Mesenchymal stem cell (in vitro differentiated cells and primary cell): ENCODE measurements at regions not wholly inside any gene's neighbourhood (a gene's known extent, or its start where the extent isn't known, plus 50 kb on each side); places are given as distances from the start of the nearest gene placed in this dataset.
A peak's percentile ranks its signal among the peaks of the same experiment; 100 is the strongest.

Experiments used
- DNase-seq: peaks from one replicate; pipeline ENCODE4 v3.0.0-alpha.2; 2013
- H2AFZ ChIP-seq: one replicate; pipeline ENCODE4 v1.6.1; 2013; ENCODE audit warnings: low read depth, mild to moderate bottlenecking, control low read depth, inconsistent platforms, low read length, moderate library complexity
- H2AK5ac ChIP-seq: 2 replicates; pipeline ENCODE4 v1.6.1; 2013; ENCODE audit warnings: low read length, moderate library complexity, mild to moderate bottlenecking, inconsistent platforms; ENCODE audit not compliant: severe bottlenecking
- H2BK120ac ChIP-seq: one replicate; pipeline ENCODE4 v1.6.1; 2013; ENCODE audit warnings: low read depth, mild to moderate bottlenecking, inconsistent platforms, low read length, moderate library complexity
- H2BK12ac ChIP-seq, 2 experiments: one replicate each; pipeline ENCODE4 v1.6.1; 2013; ENCODE audit warnings: inconsistent platforms in 2 of 2, low read length in 2 of 2, mild to moderate bottlenecking in 2 of 2, moderate library complexity in 2 of 2, control low read depth in 1 of 2
- H2BK15ac ChIP-seq: one replicate; pipeline ENCODE4 v1.6.1; 2013; ENCODE audit warnings: mild to moderate bottlenecking, low read depth, inconsistent platforms; ENCODE audit not compliant: poor library complexity, severe bottlenecking
- H2BK5ac ChIP-seq: 2 replicates; pipeline ENCODE4 v1.6.1; 2013; ENCODE audit warnings: low read depth, mild to moderate bottlenecking, low read length, control low read depth, inconsistent platforms; ENCODE audit not compliant: poor library complexity, severe bottlenecking
- H3K14ac ChIP-seq, 2 experiments: one replicate each; pipeline ENCODE4 v1.6.1; 2013; ENCODE audit warnings: inconsistent platforms in 2 of 2, low read length in 2 of 2, control low read depth in 1 of 2, mild to moderate bottlenecking in 1 of 2, moderate library complexity in 1 of 2
- H3K18ac ChIP-seq, 2 experiments: one replicate each; pipeline ENCODE4 v1.6.1; 2013; ENCODE audit warnings: inconsistent platforms in 2 of 2, low read length in 2 of 2, control low read depth in 1 of 2, low read depth in 1 of 2, mild to moderate bottlenecking in 1 of 2
- H3K23ac ChIP-seq, 2 experiments: one replicate each; pipeline ENCODE4 v1.6.1; 2013; ENCODE audit warnings: inconsistent platforms in 2 of 2, low read length in 2 of 2, mild to moderate bottlenecking in 2 of 2, moderate library complexity in 2 of 2, control low read depth in 1 of 2
- H3K27ac ChIP-seq: 2 replicates; pipeline ENCODE4 v1.5.1; 2013; ENCODE audit warnings: mild to moderate bottlenecking, moderate library complexity, low read length, control low read depth, inconsistent platforms; ENCODE audit not compliant: poor library complexity, severe bottlenecking
- H3K27me3 ChIP-seq, 2 experiments: 2 replicates each; pipeline versions ENCODE4 v1.6.1 to v1.7.0; 2013; ENCODE audit warnings: low read length in 2 of 2, mild to moderate bottlenecking in 2 of 2, moderate library complexity in 2 of 2, control low read depth in 1 of 2, inconsistent platforms in 1 of 2; ENCODE audit not compliant: control insufficient read depth in 1 of 2, insufficient read depth in 1 of 2
- H3K36me3 ChIP-seq, 2 experiments: 2 replicates each; pipeline versions ENCODE4 v1.6.1 to v1.7.0; 2013; ENCODE audit warnings: low read length in 2 of 2, control low read depth in 1 of 2, inconsistent platforms in 1 of 2, low read depth in 1 of 2, mild to moderate bottlenecking in 1 of 2; ENCODE audit not compliant: insufficient read depth in 2 of 2, control insufficient read depth in 1 of 2
- H3K4ac ChIP-seq, 2 experiments: one replicate each; pipeline ENCODE4 v1.6.1; 2013; ENCODE audit warnings: inconsistent platforms in 2 of 2, low read length in 2 of 2, mild to moderate bottlenecking in 2 of 2, moderate library complexity in 2 of 2, control low read depth in 1 of 2, low read depth in 1 of 2
- H3K4me1 ChIP-seq: 2 replicates; pipeline ENCODE4 v1.6.1; 2013; ENCODE audit warnings: low read depth, low read length, control low read depth; ENCODE audit not compliant: control insufficient read depth, insufficient read depth
- H3K4me2 ChIP-seq: 2 replicates; pipeline ENCODE4 v1.6.1; 2013; ENCODE audit warnings: low read length, mild to moderate bottlenecking, inconsistent platforms; ENCODE audit not compliant: poor library complexity, severe bottlenecking
- H3K4me3 ChIP-seq, 2 experiments: 2 replicates each; pipeline versions ENCODE4 v1.5.1 to v1.7.0; 2013; ENCODE audit warnings: low read length in 2 of 2, mild to moderate bottlenecking in 2 of 2, control low read depth in 1 of 2, low read depth in 1 of 2; ENCODE audit not compliant: insufficient read depth in 1 of 2
- H3K79me1 ChIP-seq: replicated peaks from 2 replicates; pipeline ENCODE4 v1.6.1; 2013; ENCODE audit warnings: mild to moderate bottlenecking, control low read depth, low read length, inconsistent platforms; ENCODE audit not compliant: poor library complexity, severe bottlenecking
- H3K9ac ChIP-seq: 2 replicates; pipeline ENCODE4 v1.7.0; 2013; ENCODE audit warnings: mild to moderate bottlenecking, low read length, moderate library complexity
- H3K9me3 ChIP-seq: 2 replicates; pipeline ENCODE4 v1.7.0; 2013; ENCODE audit warnings: mild to moderate bottlenecking, low read length; ENCODE audit not compliant: control insufficient read depth
- H4K8ac ChIP-seq: one replicate; pipeline ENCODE4 v1.6.1; 2013; ENCODE audit warnings: inconsistent platforms, mild to moderate bottlenecking, low read length, moderate library complexity
- H4K91ac ChIP-seq: one replicate; pipeline ENCODE4 v1.6.1; 2013; ENCODE audit warnings: mild to moderate bottlenecking, low read length, inconsistent platforms
- WGBS: methylation state at CpG from one replicate; pipeline ENCODE4 v1.1.7; 2013; ENCODE audit warnings: mixed read lengths; 5-methylcytosine and 5-hydroxymethylcytosine counted together

- H3K4me1 ChIP-seq = no peaks in the 10 kb centered on the region
- no peak for DNase-seq
- no peak overlapping the region for H2BK12ac ChIP-seq
- H3K27ac ChIP-seq = no peak overlapping the region
- H4K91ac ChIP-seq = no peak overlapping the region
- H3K9ac ChIP-seq = no peak overlapping the region
- H3K14ac ChIP-seq = no peak overlapping the region
- no peak overlapping the region for H3K4me2 ChIP-seq
- H3K4me3 ChIP-seq = no peak overlapping the region
- H2BK15ac ChIP-seq = no peak overlapping the region
- H3K23ac ChIP-seq = no peak overlapping the region
- no peak overlapping the region for H2BK5ac ChIP-seq
- no peak overlapping the region for H2BK120ac ChIP-seq
- H2AK5ac ChIP-seq = no peak overlapping the region
- H3K9me3 ChIP-seq = no peaks in the 10 kb centered on the region
- H3K36me3 ChIP-seq = no peaks in the 10 kb centered on the region
- no peak overlapping the region for H2AFZ ChIP-seq
- H4K8ac ChIP-seq = no peak overlapping the region
- H3K79me1 ChIP-seq = no peaks in the 10 kb centered on the region
- no CpG with 5 or more reads among the region's 1 CpG for WGBS
- no peaks in the 10 kb centered on the region for H3K27me3 ChIP-seq
- no peak overlapping the region for H3K18ac ChIP-seq
- no peak overlapping the region for H3K4ac ChIP-seq
Measured at GRCh38 chr5:152523964-152524363, 118.9 kb upstream of the NMUR2 start.

GRCh38 chr5:152527358-152528052 lies 122.4 kb upstream of the NMUR2 start:
- Histone ChIP-seq H3K4me1 (no peaks in the 10 kb centered on the region), H3K18ac (no peak overlapping the region), H3K4ac (no peak overlapping the region), H3K27ac (no peak overlapping the region), H3K9ac (peak overlapping the region; percentile 58), H3K23ac (no peak overlapping the region), H2BK5ac (no peak overlapping the region), H3K4me2 (no peak overlapping the region), H3K79me1 (no peaks in the 10 kb centered on the region), H2BK120ac (no peak overlapping the region), H3K4me3 (peak overlapping the region in 1 of 2 experiments; percentile 27), H4K91ac (no peak overlapping the region), H3K27me3 (no peaks in the 10 kb centered on the region), H2BK15ac (no peak overlapping the region), H2AK5ac (no peak overlapping the region), H3K36me3 (no peaks in the 10 kb centered on the region), H4K8ac (no peak overlapping the region), H3K14ac (no peak overlapping the region), H2BK12ac (no peak overlapping the region), H2AFZ (no peak overlapping the region), H3K9me3 (no peaks in the 10 kb centered on the region)
- WGBS = no CpG with 5 or more reads among the region's 3 CpGs
- DNase-seq = no peak

- Histone ChIP-seq H4K91ac (no peak overlapping the region), H2BK15ac (no peak overlapping the region), H3K4me3 (no peak overlapping the region), H2AK5ac (no peak overlapping the region), H3K27ac (no peak overlapping the region), H3K4ac (no peak overlapping the region), H3K9me3 (no peaks in the 10 kb centered on the region), H3K14ac (no peak overlapping the region), H3K4me1 (no peaks in the 10 kb centered on the region), H3K27me3 (no peaks in the 10 kb centered on the region), H3K4me2 (no peak overlapping the region), H4K8ac (no peak overlapping the region), H2BK5ac (no peak overlapping the region), H2BK120ac (no peak overlapping the region), H3K18ac (no peak overlapping the region), H3K9ac (no peak overlapping the region), H3K36me3 (no peaks in the 10 kb centered on the region), H3K23ac (no peak overlapping the region), H3K79me1 (no peaks in the 10 kb centered on the region), H2BK12ac (no peak overlapping the region), H2AFZ (no peak overlapping the region)
- no peak for DNase-seq
Measured at GRCh38 chr5:152529440-152529839, 124.4 kb upstream of the NMUR2 start.

GRCh38 chr5:152532714-152533113 lies 127.6 kb upstream of the NMUR2 start:
- Histone ChIP-seq H3K14ac (no peak overlapping the region), H3K4me1 (no peaks in the 10 kb centered on the region), H2BK15ac (no peak overlapping the region), H2AK5ac (no peak overlapping the region), H3K9me3 (no peaks in the 10 kb centered on the region), H3K9ac (no peak overlapping the region), H2BK120ac (no peak overlapping the region), H2BK5ac (no peak overlapping the region), H3K4me2 (no peak overlapping the region), H4K8ac (no peak overlapping the region), H3K36me3 (no peaks in the 10 kb centered on the region), H3K4ac (no peak overlapping the region), H3K4me3 (no peak overlapping the region), H3K23ac (no peak overlapping the region), H3K27ac (no peak overlapping the region), H4K91ac (no peak overlapping the region), H3K18ac (no peak overlapping the region), H2BK12ac (no peak overlapping the region), H2AFZ (no peak overlapping the region), H3K27me3 (no peaks in the 10 kb centered on the region), H3K79me1 (no peaks in the 10 kb centered on the region)
- 69% methylated on average over 2 of the region's 2 CpGs for WGBS
- peak; percentile 63 for DNase-seq
